Smooth muscle cell (in vitro differentiated cells): ENCODE measurements at regions not wholly inside any gene's neighbourhood (a gene's known extent, or its start where the extent isn't known, plus 50 kb on each side); places are given as distances from the start of the nearest gene placed in this dataset.

ENCODE experiments used
- DNase-seq: peaks from one replicate; lab custom pipeline; 2025; ENCODE audit not compliant: unreplicated experiment; lab: John Stamatoyannopoulos, UW
- H2AFZ ChIP-seq: fragments of 200-600 bp; sonication (generic); 2 replicates; pipeline ENCODE4 v1.6.0; 2016; ENCODE audit warnings: antibody characterized with exemption, low read depth, mild to moderate bottlenecking
- H3F3A ChIP-seq: fragments of 200-600 bp; sonication (generic); 2 replicates; pipeline ENCODE4 v1.6.0; 2017; ENCODE audit warnings: antibody characterized with exemption, low read depth
- H3K27ac ChIP-seq: fragments of 200-600 bp; sonication (generic); 2 replicates; pipeline ENCODE4 v1.5.1; 2016; ENCODE audit warnings: low read depth, mild to moderate bottlenecking
- H3K27me3 ChIP-seq: fragments of 200-600 bp; sonication (generic); 2 replicates; pipeline ENCODE4 v1.6.1; 2016; ENCODE audit warnings: low read depth, mild to moderate bottlenecking
- H3K36me3 ChIP-seq: fragments of 200-600 bp; sonication (generic); 2 replicates; pipeline ENCODE4 v1.5.1; 2016; ENCODE audit warnings: low read depth
- H3K4me1 ChIP-seq: fragments of 200-600 bp; sonication (generic); 2 replicates; pipeline ENCODE4 v1.5.1; 2016; ENCODE audit warnings: low read depth
- H3K4me2 ChIP-seq: fragments of 200-600 bp; sonication (generic); 2 replicates; pipeline ENCODE4 v1.6.0; 2016; ENCODE audit warnings: mild to moderate bottlenecking
- H3K4me3 ChIP-seq: fragments of 200-600 bp; sonication (generic); 2 replicates; pipeline ENCODE4 v1.5.1; 2016; ENCODE audit warnings: mild to moderate bottlenecking
- H3K79me2 ChIP-seq: fragments of 200-600 bp; sonication (generic); 2 replicates; pipeline ENCODE4 v1.6.0; 2016; ENCODE audit warnings: low read depth, mild to moderate bottlenecking
- H3K9ac ChIP-seq: fragments of 200-600 bp; sonication (generic); 2 replicates; pipeline ENCODE4 v1.6.0; 2016; ENCODE audit warnings: low read depth
- H3K9me3 ChIP-seq: fragments of 200-600 bp; sonication (generic); replicated peaks from 2 replicates; pipeline ENCODE4 v1.5.1; 2016; ENCODE audit warnings: low read depth
- H4K20me1 ChIP-seq: fragments of 200-600 bp; sonication (generic); 2 replicates; pipeline ENCODE4 v1.6.0; 2016; ENCODE audit warnings: low read depth
- CTCF ChIP-seq: fragments of 200-600 bp; sonication (generic); IDR thresholded peaks from 2 replicates; pipeline ENCODE4 v1.5.1; 2017; ENCODE audit warnings: borderline replicate concordance, mild to moderate bottlenecking, antibody characterized with exemption; ENCODE audit not compliant: insufficient read depth, poor library complexity, severe bottlenecking
- whole genome bisulfite sequencing: methylation state at CpG from one replicate; pipeline ENCODE4 v1.1.7; 2016; ENCODE audit warnings: low lambda C conversion rate; 5-methylcytosine and 5-hydroxymethylcytosine counted together

- Histone ChIP-seq H3K36me3 (no peaks in the 10 kb centered on the region), H3K27me3 (no peaks in the 10 kb centered on the region), H3K4me1 (no peaks in the 10 kb centered on the region), H4K20me1 (no peaks in the 10 kb centered on the region), H3K9ac (no peak overlapping the region), H3K4me3 (no peak overlapping the region), H3K9me3 (no peaks in the 10 kb centered on the region), H3K4me2 (no peak overlapping the region), H2AFZ (no peak overlapping the region), H3K79me2 (no peaks in the 10 kb centered on the region), H3F3A (no peaks in the 10 kb centered on the region), H3K27ac (no peak overlapping the region)
- no peak for TF ChIP-seq CTCF
- DNase-seq: no peak
These were observed 1320.1 kb upstream of the MIR17HG start for GRCh38 chr13:90027409-90027808.

- Histone ChIP-seq H4K20me1 (no peaks in the 10 kb centered on the region), H3K79me2 (no peaks in the 10 kb centered on the region), H3K36me3 (no peaks in the 10 kb centered on the region), H3K4me3 (no peak overlapping the region), H3K9ac (no peak overlapping the region), H3K27ac (no peak overlapping the region), H3F3A (no peaks in the 10 kb centered on the region), H3K9me3 (no peaks in the 10 kb centered on the region), H3K27me3 (no peaks in the 10 kb centered on the region), H3K4me2 (no peak overlapping the region), H3K4me1 (no peaks in the 10 kb centered on the region), H2AFZ (no peak overlapping the region)
- DNase-seq: no peak
- no peak for TF ChIP-seq CTCF
- WGBS: 90% methylated on average over 5 of the region's 5 CpGs
These were observed 1315.2 kb upstream of the MIR17HG start for GRCh38 chr13:90032313-90032712.

- Histone ChIP-seq H3F3A (no peaks in the 10 kb centered on the region), H3K27ac (no peak overlapping the region), H3K9me3 (no peaks in the 10 kb centered on the region), H2AFZ (no peak overlapping the region), H3K36me3 (no peaks in the 10 kb centered on the region), H3K4me2 (no peak overlapping the region), H3K27me3 (no peaks in the 10 kb centered on the region), H3K9ac (no peak overlapping the region), H3K79me2 (no peaks in the 10 kb centered on the region), H3K4me3 (no peak overlapping the region), H4K20me1 (no peaks in the 10 kb centered on the region), H3K4me1 (no peaks in the 10 kb centered on the region)
- WGBS: 86% methylated on average over 14 of the region's 14 CpGs
- TF ChIP-seq CTCF: no peak
- no peak for DNase-seq
These were observed 1314.5 kb upstream of the MIR17HG start for GRCh38 chr13:90032841-90033493.

- no peak for TF ChIP-seq CTCF
- Histone ChIP-seq H3F3A (no peaks in the 10 kb centered on the region), H3K4me2 (no peak overlapping the region), H3K4me1 (no peaks in the 10 kb centered on the region), H2AFZ (no peak overlapping the region), H3K27ac (no peak overlapping the region), H3K79me2 (no peaks in the 10 kb centered on the region), H3K27me3 (no peaks in the 10 kb centered on the region), H3K36me3 (no peaks in the 10 kb centered on the region), H3K4me3 (no peak overlapping the region), H4K20me1 (no peaks in the 10 kb centered on the region), H3K9me3 (no peaks in the 10 kb centered on the region), H3K9ac (no peak overlapping the region)
- 90% methylated on average over 3 of the region's 3 CpGs for WGBS
- no peak for DNase-seq
These were observed 1308.0 kb upstream of the MIR17HG start for GRCh38 chr13:90039516-90039915.
